CD4-positive, alpha-beta T cell treated with Interleukin-12 subunit alpha and Interleukin-12 subunit beta, for 1 hour (primary cell): ENCODE measurements at regions not wholly inside any gene's neighbourhood (a gene's known extent, or its start where the extent isn't known, plus 50 kb on each side); places are given as distances from the start of the nearest gene placed in this dataset.
A peak's percentile ranks its signal among the peaks of the same experiment; 100 is the strongest.

Experiments
- DNase-seq: peaks from one replicate; pipeline ENCODE4 v3.0.0-alpha.2; 2020

GRCh38 chr3:188940573-188940932, 231.2 kb upstream of the TPRG1 start:
- no peak for DNase-seq

- no peak for DNase-seq
Measured at GRCh38 chr3:188941103-188941502, 230.7 kb upstream of the TPRG1 start.

- DNase-seq, result no peak
Measured at GRCh38 chr3:188942191-188942590, 229.6 kb upstream of the TPRG1 start.

GRCh38 chr3:188943591-188943990, 228.2 kb upstream of the TPRG1 start:
- DNase-seq, result no peak

GRCh38 chr3:188944108-188944507, 227.7 kb upstream of the TPRG1 start:
- DNase-seq, result no peak

- no peak for DNase-seq
Measured at GRCh38 chr3:188946351-188947240, 225.2 kb upstream of the TPRG1 start.

- DNase-seq, result no peak
Measured at GRCh38 chr3:188947401-188948280, 224.1 kb upstream of the TPRG1 start.

- no peak for DNase-seq
Measured at GRCh38 chr3:188948281-188948996, 223.3 kb upstream of the TPRG1 start.

GRCh38 chr3:188948997-188949389, 222.8 kb upstream of the TPRG1 start:
- no peak for DNase-seq

GRCh38 chr3:188949456-188949855, 222.3 kb upstream of the TPRG1 start:
- no peak for DNase-seq

GRCh38 chr3:188949996-188950395, 221.8 kb upstream of the TPRG1 start:
- no peak for DNase-seq

GRCh38 chr3:188950832-188951489, 220.8 kb upstream of the TPRG1 start:
- no peak for DNase-seq

- no peak for DNase-seq
Measured at GRCh38 chr3:188951734-188952133, 220.0 kb upstream of the TPRG1 start.

- DNase-seq, result peak; percentile 79
Measured at GRCh38 chr3:188954590-188955208, 217.1 kb upstream of the TPRG1 start.

- no peak for DNase-seq
Measured at GRCh38 chr3:188955919-188956318, 215.9 kb upstream of the TPRG1 start.

- peak; percentile 48 for DNase-seq
Measured at GRCh38 chr3:188956839-188957489, 214.8 kb upstream of the TPRG1 start.

- DNase-seq, result no peak
Measured at GRCh38 chr3:188959013-188959412, 212.8 kb upstream of the TPRG1 start.

- DNase-seq, result no peak
Measured at GRCh38 chr3:188962253-188963247, 209.2 kb upstream of the TPRG1 start.

GRCh38 chr3:188964957-188965356, 206.8 kb upstream of the TPRG1 start:
- DNase-seq, result no peak

- DNase-seq, result no peak
Measured at GRCh38 chr3:188972310-188972709, 199.5 kb upstream of the TPRG1 start.
